NCI-H1930 (cell line): ENCODE measurements at regions not wholly inside any gene's neighbourhood (a gene's known extent, or its start where the extent isn't known, plus 50 kb on each side); places are given as distances from the start of the nearest gene placed in this dataset.

Experiments
- DNase-seq, 2 experiments: peaks; one replicate each; lab custom pipeline; 2025; lab: John Stamatoyannopoulos, UW

GRCh38 chr22:26732284-26732683, 74.9 kb downstream of the MIAT start:
- no peak for DNase-seq

- no peak for DNase-seq
Measured at GRCh38 chr22:26734339-26735018, 77.1 kb downstream of the MIAT start.

- no peak for DNase-seq
Measured at GRCh38 chr22:26735019-26735409, 77.6 kb downstream of the MIAT start.

GRCh38 chr22:26737262-26737661, 79.9 kb downstream of the MIAT start:
- DNase-seq = no peak

GRCh38 chr22:26740253-26740652, 82.9 kb downstream of the MIAT start:
- DNase-seq = no peak

GRCh38 chr22:26743149-26743548, 85.8 kb downstream of the MIAT start:
- DNase-seq = no peak

- peak; percentile 52 to 77 for DNase-seq
Measured at GRCh38 chr22:26744892-26745808, 87.8 kb downstream of the MIAT start.

GRCh38 chr22:26746311-26746710, 88.9 kb downstream of the MIAT start:
- no peak for DNase-seq

- no peak for DNase-seq
Measured at GRCh38 chr22:26748845-26749244, 91.5 kb downstream of the MIAT start.

- DNase-seq = no peak
Measured at GRCh38 chr22:26751217-26751616, 93.8 kb downstream of the MIAT start.

- no peak for DNase-seq
Measured at GRCh38 chr22:26753125-26753862, 95.9 kb downstream of the MIAT start.

GRCh38 chr22:26756675-26757293, 99.4 kb downstream of the MIAT start:
- peak; percentile 26 to 58 for DNase-seq

- no peak for DNase-seq
Measured at GRCh38 chr22:26757496-26757895, 100.1 kb downstream of the MIAT start.

GRCh38 chr22:26762503-26763472, 105.4 kb downstream of the MIAT start:
- DNase-seq = no peak

GRCh38 chr22:26763633-26764361, 106.4 kb downstream of the MIAT start:
- peak; percentile 22 to 72 for DNase-seq

- no peak for DNase-seq
Measured at GRCh38 chr22:26766510-26767350, 109.3 kb downstream of the MIAT start.

GRCh38 chr22:26767351-26768155, 110.2 kb downstream of the MIAT start:
- no peak for DNase-seq

- DNase-seq = no peak
Measured at GRCh38 chr22:26768156-26768515, 110.7 kb downstream of the MIAT start.

- no peak for DNase-seq
Measured at GRCh38 chr22:26768952-26769351, 111.6 kb downstream of the MIAT start.
